Left lung (tissue), 4 donors: ENCODE measurements at regions not wholly inside any gene's neighbourhood (a gene's known extent, or its start where the extent isn't known, plus 50 kb on each side); places are given as distances from the start of the nearest gene placed in this dataset.

Experiments used
- ATAC-seq: fragments of 200-7000 bp; cut with Tn5 transposase; one replicate; pipeline ENCODE4 v1.9.1; 2020; ENCODE audit warnings: moderate library complexity
- DNase-seq, 4 donors: peaks; one replicate each; pipeline ENCODE4 v3.0.0-alpha.2; 2013 to 2020
- H3K27ac ChIP-seq, 2 donors: fragments of 200-600 bp; sonication (generic) in 1 of 2; one replicate each; pipeline versions ENCODE4 v1.5.0 to v1.8.0; 2020 to 2021
- H3K27me3 ChIP-seq, 2 donors: fragments of 200-600 bp; sonication (generic) in 1 of 2; one replicate each; pipeline versions ENCODE4 v1.5.0 to v1.8.0; 2020 to 2021
- H3K36me3 ChIP-seq, 2 donors: fragments of 200-600 bp; sonication (generic) in 1 of 2; one replicate each; pipeline versions ENCODE4 v1.5.0 to v1.8.0; 2020 to 2021
- H3K4me1 ChIP-seq, 2 donors: fragments of 200-600 bp; one replicate each; pipeline ENCODE4 v1.8.0; 2021
- H3K4me3 ChIP-seq, 2 donors: fragments of 200-600 bp; sonication (generic) in 1 of 2; one replicate each; pipeline versions ENCODE4 v1.5.0 to v1.8.0; 2020 to 2021; ENCODE audit warnings: mild to moderate bottlenecking in 1 of 2
- H3K9me3 ChIP-seq, 2 donors: fragments of 200-600 bp; sonication (generic) in 1 of 2; one replicate each; pipeline versions ENCODE4 v1.5.0 to v1.8.0; 2020 to 2021
- CTCF ChIP-seq, 2 donors: fragments of 200-600 bp; sonication (generic) in 1 of 2; IDR thresholded peaks; one replicate each; pipeline versions ENCODE4 v1.5.0 to v1.8.0; 2021; ENCODE audit warnings: antibody characterized with exemption in 2 of 2
- intact Hi-C, 2 donors: fragments of 100-400 bp; cut with DNase I; formaldehyde crosslinking; loops; one replicate each; pipeline versions ENCODE4 v1.11.2 to v1.14.2; 2022
- donor health status: DM: no; HTN: yes; CAD: no.
- donor health status: DM: no; HTN: no; CAD: no.

GRCh38 chr5:158461240-158461854 lies 602.4 kb upstream of the CLINT1 start:
- Histone ChIP-seq H3K4me1 (peaks cover 0 to 23% of the 10 kb centered on the region in 2 donors), H3K4me3 (no peak overlapping the region), H3K36me3 (no peaks in the 10 kb centered on the region), H3K27ac (no peak overlapping the region), H3K27me3 (no peaks in the 10 kb centered on the region), H3K9me3 (no peaks in the 10 kb centered on the region)
- ATAC-seq (peak; percentile 38), DNase-seq (peak in 1 of 4 donors; percentile 44)
- no peak for TF ChIP-seq CTCF (IDR thresholded peaks at IDR 0.05)
- intact Hi-C loops = no loop called here

GRCh38 chr5:158458086-158458485 lies 599.1 kb upstream of the CLINT1 start:
- Histone ChIP-seq H3K4me3 (no peak overlapping the region), H3K27ac (no peak overlapping the region), H3K9me3 (no peaks in the 10 kb centered on the region), H3K27me3 (no peaks in the 10 kb centered on the region), H3K4me1 (no peaks in the 10 kb centered on the region), H3K36me3 (no peaks in the 10 kb centered on the region)
- no peak for TF ChIP-seq CTCF (IDR thresholded peaks at IDR 0.05)
- ATAC-seq = no peak
- intact Hi-C loops = no loop called here
- DNase-seq = no peak

GRCh38 chr5:158456756-158457155 lies 597.8 kb upstream of the CLINT1 start:
- Histone ChIP-seq H3K4me1 (no peaks in the 10 kb centered on the region), H3K27me3 (no peaks in the 10 kb centered on the region), H3K27ac (no peak overlapping the region), H3K9me3 (no peaks in the 10 kb centered on the region), H3K36me3 (no peaks in the 10 kb centered on the region), H3K4me3 (no peak overlapping the region)
- intact Hi-C loops = no loop called here
- DNase-seq (peak in 1 of 4 donors; percentile 38), ATAC-seq (peak; percentile 89)
- no peak for TF ChIP-seq CTCF (IDR thresholded peaks at IDR 0.05)

GRCh38 chr5:158456241-158456640 lies 597.3 kb upstream of the CLINT1 start:
- intact Hi-C loops = no loop called here
- no peaks in the 10 kb centered on the region for H3K9me3 ChIP-seq

More at GRCh38 chr5:158456241-158456640, 597.3 kb upstream of the CLINT1 start:
- ATAC-seq = no peak
- H3K27me3 ChIP-seq = no peaks in the 10 kb centered on the region
- DNase-seq = no peak
- no peak for TF ChIP-seq CTCF (IDR thresholded peaks at IDR 0.05)
- H3K4me1 ChIP-seq = no peaks in the 10 kb centered on the region
- H3K27ac ChIP-seq = no peak overlapping the region
- no peaks in the 10 kb centered on the region for H3K36me3 ChIP-seq
- no peak overlapping the region for H3K4me3 ChIP-seq
